OCI-LY3 (cell line): ENCODE measurements at regions not wholly inside any gene's neighbourhood (a gene's known extent, or its start where the extent isn't known, plus 50 kb on each side); places are given as distances from the start of the nearest gene placed in this dataset.
"Not testable (repeated sequence)": the region's sequence is repeated elsewhere in the genome, so short reads cannot be mapped to it uniquely, and the experiment has no call there.

Source experiments
- H2AFZ ChIP-seq: fragments of 200-600, 300-600 bp; shearing (Covaris generic); 2 replicates; pipeline ENCODE4 v1.6.0; 2014; ENCODE audit warnings: antibody characterized with exemption, low read depth, low read length
- H3K27ac ChIP-seq: fragments of 200-600, 300-600 bp; sonication (generic); 2 replicates; pipeline ENCODE4 v1.5.1; 2014; ENCODE audit warnings: mild to moderate bottlenecking, low read length, moderate library complexity, mixed read lengths
- H3K27me3 ChIP-seq: fragments of 200-600, 300-600 bp; sonication (generic); 2 replicates; pipeline ENCODE4 v1.6.1; 2014; ENCODE audit warnings: low read depth, low read length, mixed read lengths
- H3K36me3 ChIP-seq: fragments of 200-600, 300-600 bp; sonication (generic); replicated peaks from 2 replicates; pipeline ENCODE3; 2014; ENCODE audit warnings: low read depth, low read length, mixed read lengths
- H3K4me1 ChIP-seq: fragments of 300-600, 200-600 bp; sonication (generic); 2 replicates; pipeline ENCODE4 v1.6.1; 2014; ENCODE audit warnings: low read length, mixed read lengths
- H3K4me2 ChIP-seq: fragments of 200-600, 300-600 bp; sonication (generic); 2 replicates; pipeline ENCODE4 v1.6.1; 2014; ENCODE audit warnings: low read length, mixed read lengths
- H3K4me3 ChIP-seq: fragments of 300-600, 200-600 bp; sonication (generic); 2 replicates; pipeline ENCODE4 v1.5.1; 2014; ENCODE audit warnings: antibody characterized with exemption, mild to moderate bottlenecking, low read length, moderate library complexity
- H3K79me2 ChIP-seq: fragments of 300-600, 200-600 bp; shearing (Covaris generic); 2 replicates; pipeline ENCODE4 v1.6.1; 2014; ENCODE audit warnings: mild to moderate bottlenecking, low read length, mixed read lengths
- H3K9ac ChIP-seq: fragments of 300-600, 200-600 bp; shearing (Covaris generic); 2 replicates; pipeline ENCODE4 v1.6.0; 2014; ENCODE audit warnings: mild to moderate bottlenecking, low read length, moderate library complexity
- H3K9me3 ChIP-seq: fragments of 200-600, 300-600 bp; shearing (Covaris generic); 2 replicates; pipeline ENCODE4 v1.6.1; 2014; ENCODE audit warnings: low read length, mixed read lengths; ENCODE audit not compliant: insufficient read depth
- H4K20me1 ChIP-seq: fragments of 200-600, 300-600 bp; sonication (generic); 2 replicates; pipeline ENCODE4 v1.6.1; 2016; ENCODE audit warnings: low read length, mixed read lengths; ENCODE audit not compliant: insufficient read depth
- CTCF ChIP-seq: fragments of 200-600, 300-600 bp; sonication (generic); IDR thresholded peaks from 2 replicates; pipeline ENCODE4 v1.5.1; 2014; ENCODE audit warnings: antibody characterized with exemption, low read length, low read depth
- EZH2phosphoT487 ChIP-seq: fragments of 200-600 bp; shearing (Covaris generic); IDR thresholded peaks from 2 replicates; pipeline ENCODE4 v1.6.1; 2018; ENCODE audit warnings: antibody characterized with exemption, mixed run types, low read depth

- TF ChIP-seq CTCF (no peak), EZH2phosphoT487 (no peak)
- Histone ChIP-seq H3K4me1 (no peaks in the 10 kb centered on the region), H2AFZ (no peak overlapping the region), H3K4me2 (no peak overlapping the region), H3K9me3 (no peaks in the 10 kb centered on the region), H3K36me3 (no peaks in the 10 kb centered on the region), H3K79me2 (no peaks in the 10 kb centered on the region), H3K27ac (no peak overlapping the region), H3K4me3 (no peak overlapping the region), H3K9ac (no peak overlapping the region), H4K20me1 (no peaks in the 10 kb centered on the region), H3K27me3 (no peaks in the 10 kb centered on the region)
Observed at GRCh38 chr2:182499706-182500470, 73.1 kb upstream of the PDE1A start.

GRCh38 chr2:182503886-182504285 is 77.0 kb upstream of the PDE1A start:
- Histone ChIP-seq H3K27ac (no peak overlapping the region), H3K27me3 (no peaks in the 10 kb centered on the region), H3K4me2 (no peak overlapping the region), H2AFZ (no peak overlapping the region), H3K36me3 (no peaks in the 10 kb centered on the region), H3K9me3 (no peaks in the 10 kb centered on the region), H3K4me1 (no peaks in the 10 kb centered on the region), H3K79me2 (no peaks in the 10 kb centered on the region), H3K9ac (no peak overlapping the region), H4K20me1 (no peaks in the 10 kb centered on the region), H3K4me3 (no peak overlapping the region)
- no peak for TF ChIP-seq EZH2phosphoT487

- H3K9ac ChIP-seq, result no peak overlapping the region
- no peak overlapping the region for H3K4me3 ChIP-seq
- H3K36me3 ChIP-seq, result no peaks in the 10 kb centered on the region
- no peaks in the 10 kb centered on the region for H3K4me1 ChIP-seq
- no peaks in the 10 kb centered on the region for H3K79me2 ChIP-seq
- H3K27ac ChIP-seq, result no peak overlapping the region
- TF ChIP-seq CTCF, result no peak
- no peak for TF ChIP-seq EZH2phosphoT487
- no peak overlapping the region for H3K4me2 ChIP-seq
- H3K27me3 ChIP-seq, result no peaks in the 10 kb centered on the region
- no peaks in the 10 kb centered on the region for H3K9me3 ChIP-seq
- H4K20me1 ChIP-seq, result no peaks in the 10 kb centered on the region
- H2AFZ ChIP-seq, result no peak overlapping the region
Observed at GRCh38 chr2:182504903-182505302, 78.1 kb upstream of the PDE1A start.

GRCh38 chr2:182506606-182507005 is 79.8 kb upstream of the PDE1A start:
- Histone ChIP-seq H3K4me2 (no peak overlapping the region), H3K9ac (no peak overlapping the region), H3K4me1 (no peaks in the 10 kb centered on the region), H3K9me3 (no peaks in the 10 kb centered on the region), H3K27ac (no peak overlapping the region), H3K4me3 (no peak overlapping the region), H3K79me2 (no peaks in the 10 kb centered on the region), H3K36me3 (no peaks in the 10 kb centered on the region), H3K27me3 (no peaks in the 10 kb centered on the region), H4K20me1 (no peaks in the 10 kb centered on the region), H2AFZ (no peak overlapping the region)
- TF ChIP-seq EZH2phosphoT487 (no peak), CTCF (no peak)

GRCh38 chr2:182508583-182508982 is 81.7 kb upstream of the PDE1A start:
- H4K20me1 ChIP-seq, H2AFZ ChIP-seq, H3K27ac ChIP-seq, H3K79me2 ChIP-seq, H3K4me1 ChIP-seq, H3K4me2 ChIP-seq, H3K27me3 ChIP-seq, H3K36me3 ChIP-seq, H3K9me3 ChIP-seq, H3K4me3 ChIP-seq, H3K9ac ChIP-seq: not testable (repeated sequence)
